WTC11 (cell line): ENCODE measurements at regions not wholly inside any gene's neighbourhood (a gene's known extent, or its start where the extent isn't known, plus 50 kb on each side); places are given as distances from the start of the nearest gene placed in this dataset.

ENCODE experiments used
- RORB ChIP-seq: fragments of 250-450 bp; sonication (Bioruptor Pico); IDR thresholded peaks from 2 replicates; pipeline ENCODE4 v1.9.0; 2021; ENCODE audit warnings: mild to moderate bottlenecking
- SP1 ChIP-seq: sonication (generic); formaldehyde crosslinking; conservative IDR thresholded peaks from 2 replicates; pipeline ENCODE4 v1.8.1; 2022; ENCODE audit warnings: missing genetic modification reagents
- ZNF121 ChIP-seq: sonication (generic); formaldehyde crosslinking; IDR thresholded peaks from 2 replicates; pipeline ENCODE4 v1.8.0; 2023; ENCODE audit warnings: missing genetic modification reagents
- ZNF232 ChIP-seq: sonication (generic); formaldehyde crosslinking; IDR thresholded peaks from 2 replicates; pipeline ENCODE4 v1.8.0; 2022; ENCODE audit warnings: mild to moderate bottlenecking, missing genetic modification reagents
- TF ChIP-seq, protein P1 (sequence below): sonication (generic); formaldehyde crosslinking; IDR thresholded peaks from 2 replicates; pipeline ENCODE4 v1.8.1; 2023; ENCODE audit warnings: mild to moderate bottlenecking, moderate library complexity, missing genetic modification reagents
- TF ChIP-seq, protein P2 (sequence below): sonication (generic); formaldehyde crosslinking; IDR thresholded peaks from 2 replicates; pipeline ENCODE4 v1.8.1; 2023; ENCODE audit warnings: mild to moderate bottlenecking, missing genetic modification reagents
- TF ChIP-seq, protein P3 (sequence below): fragments of 200-600 bp; IDR thresholded peaks from 2 replicates; pipeline ENCODE4 v1.8.0; 2022; ENCODE audit warnings: antibody characterized with exemption
- TF ChIP-seq, protein P4 (sequence below): sonication (generic); formaldehyde crosslinking; conservative IDR thresholded peaks from 2 replicates; pipeline ENCODE4 v1.8.1; 2022; ENCODE audit warnings: mild to moderate bottlenecking, missing genetic modification reagents

DNA sequence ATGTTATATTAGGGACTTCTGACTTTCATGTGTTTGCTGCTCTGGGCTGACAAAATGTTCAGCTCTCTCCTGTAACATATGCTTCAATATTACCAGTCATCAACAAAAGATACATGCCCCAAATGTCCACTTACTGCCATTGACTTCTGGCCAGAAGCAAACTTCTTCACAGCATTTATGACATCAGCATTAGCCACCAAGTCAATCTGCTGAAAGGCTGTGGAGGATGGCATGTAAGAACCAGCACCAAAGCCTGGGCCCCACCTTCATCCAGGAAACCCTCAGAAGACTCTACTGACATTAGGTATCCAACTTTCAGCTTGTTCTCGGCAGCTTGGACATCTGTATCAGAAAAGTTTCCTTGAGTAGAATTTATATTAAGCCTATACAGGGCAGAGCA is 595.5 kb downstream of the COL12A1 start:
- TF ChIP-seq ZNF232 (CRISPR knock-in tag) = no peak
- TF ChIP-seq, protein P1, sequence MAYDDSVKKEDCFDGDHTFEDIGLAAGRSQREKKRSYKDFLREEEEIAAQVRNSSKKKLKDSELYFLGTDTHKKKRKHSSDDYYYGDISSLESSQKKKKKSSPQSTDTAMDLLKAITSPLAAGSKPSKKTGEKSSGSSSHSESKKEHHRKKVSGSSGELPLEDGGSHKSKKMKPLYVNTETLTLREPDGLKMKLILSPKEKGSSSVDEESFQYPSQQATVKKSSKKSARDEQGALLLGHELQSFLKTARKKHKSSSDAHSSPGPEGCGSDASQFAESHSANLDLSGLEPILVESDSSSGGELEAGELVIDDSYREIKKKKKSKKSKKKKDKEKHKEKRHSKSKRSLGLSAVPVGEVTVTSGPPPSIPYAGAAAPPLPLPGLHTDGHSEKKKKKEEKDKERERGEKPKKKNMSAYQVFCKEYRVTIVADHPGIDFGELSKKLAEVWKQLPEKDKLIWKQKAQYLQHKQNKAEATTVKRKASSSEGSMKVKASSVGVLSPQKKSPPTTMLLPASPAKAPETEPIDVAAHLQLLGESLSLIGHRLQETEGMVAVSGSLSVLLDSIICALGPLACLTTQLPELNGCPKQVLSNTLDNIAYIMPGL (CRISPR knock-in tag) = no peak
- TF ChIP-seq, protein P2, sequence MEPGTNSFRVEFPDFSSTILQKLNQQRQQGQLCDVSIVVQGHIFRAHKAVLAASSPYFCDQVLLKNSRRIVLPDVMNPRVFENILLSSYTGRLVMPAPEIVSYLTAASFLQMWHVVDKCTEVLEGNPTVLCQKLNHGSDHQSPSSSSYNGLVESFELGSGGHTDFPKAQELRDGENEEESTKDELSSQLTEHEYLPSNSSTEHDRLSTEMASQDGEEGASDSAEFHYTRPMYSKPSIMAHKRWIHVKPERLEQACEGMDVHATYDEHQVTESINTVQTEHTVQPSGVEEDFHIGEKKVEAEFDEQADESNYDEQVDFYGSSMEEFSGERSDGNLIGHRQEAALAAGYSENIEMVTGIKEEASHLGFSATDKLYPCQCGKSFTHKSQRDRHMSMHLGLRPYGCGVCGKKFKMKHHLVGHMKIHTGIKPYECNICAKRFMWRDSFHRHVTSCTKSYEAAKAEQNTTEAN = no peak
- no peak for TF ChIP-seq SP1
- TF ChIP-seq ZNF121 (CRISPR knock-in tag) = no peak
- TF ChIP-seq, protein P3, sequence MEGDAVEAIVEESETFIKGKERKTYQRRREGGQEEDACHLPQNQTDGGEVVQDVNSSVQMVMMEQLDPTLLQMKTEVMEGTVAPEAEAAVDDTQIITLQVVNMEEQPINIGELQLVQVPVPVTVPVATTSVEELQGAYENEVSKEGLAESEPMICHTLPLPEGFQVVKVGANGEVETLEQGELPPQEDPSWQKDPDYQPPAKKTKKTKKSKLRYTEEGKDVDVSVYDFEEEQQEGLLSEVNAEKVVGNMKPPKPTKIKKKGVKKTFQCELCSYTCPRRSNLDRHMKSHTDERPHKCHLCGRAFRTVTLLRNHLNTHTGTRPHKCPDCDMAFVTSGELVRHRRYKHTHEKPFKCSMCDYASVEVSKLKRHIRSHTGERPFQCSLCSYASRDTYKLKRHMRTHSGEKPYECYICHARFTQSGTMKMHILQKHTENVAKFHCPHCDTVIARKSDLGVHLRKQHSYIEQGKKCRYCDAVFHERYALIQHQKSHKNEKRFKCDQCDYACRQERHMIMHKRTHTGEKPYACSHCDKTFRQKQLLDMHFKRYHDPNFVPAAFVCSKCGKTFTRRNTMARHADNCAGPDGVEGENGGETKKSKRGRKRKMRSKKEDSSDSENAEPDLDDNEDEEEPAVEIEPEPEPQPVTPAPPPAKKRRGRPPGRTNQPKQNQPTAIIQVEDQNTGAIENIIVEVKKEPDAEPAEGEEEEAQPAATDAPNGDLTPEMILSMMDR = no peak
- TF ChIP-seq, protein P4, sequence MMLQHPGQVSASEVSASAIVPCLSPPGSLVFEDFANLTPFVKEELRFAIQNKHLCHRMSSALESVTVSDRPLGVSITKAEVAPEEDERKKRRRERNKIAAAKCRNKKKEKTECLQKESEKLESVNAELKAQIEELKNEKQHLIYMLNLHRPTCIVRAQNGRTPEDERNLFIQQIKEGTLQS (CRISPR knock-in tag) = no peak
- TF ChIP-seq RORB (CRISPR knock-in tag) = no peak
